ENCODE measurements at regions not wholly inside any gene's neighbourhood (a gene's known extent, or its start where the extent isn't known, plus 50 kb on each side); places are given as distances from the start of the nearest gene placed in this dataset.

GRCh38 chr11:114909866-114910265, 231.5 kb downstream of the NXPE2 start:
- DNase-seq (ENCODE audit: extremely low spot score, unreplicated experiment), result no peak
- Mint-ChIP-seq H3K36me3 (no peaks in the 10 kb centered on the region), H3K27me3 (peaks cover 19% of the 10 kb centered on the region), H3K27ac (no peak overlapping the region), H3K4me1 (ENCODE audit: unreplicated experiment) (no peaks in the 10 kb centered on the region), H3K4me3 (no peak overlapping the region), H3K9me3 (no peaks in the 10 kb centered on the region)
- peak; percentile 44 for TF ChIP-seq CTCF (conservative IDR thresholded peaks at IDR 0.05)

GRCh38 chr11:114912826-114913225, 234.5 kb downstream of the NXPE2 start:
- Mint-ChIP-seq H3K9me3 (no peaks in the 10 kb centered on the region), H3K27ac (no peak overlapping the region), H3K4me1 (ENCODE audit: unreplicated experiment) (no peaks in the 10 kb centered on the region), H3K4me3 (no peak overlapping the region), H3K36me3 (no peaks in the 10 kb centered on the region), H3K27me3 (peaks cover 18% of the 10 kb centered on the region)
- no peak for TF ChIP-seq CTCF (conservative IDR thresholded peaks at IDR 0.05)
- DNase-seq (ENCODE audit: extremely low spot score, unreplicated experiment), result no peak

DNA sequence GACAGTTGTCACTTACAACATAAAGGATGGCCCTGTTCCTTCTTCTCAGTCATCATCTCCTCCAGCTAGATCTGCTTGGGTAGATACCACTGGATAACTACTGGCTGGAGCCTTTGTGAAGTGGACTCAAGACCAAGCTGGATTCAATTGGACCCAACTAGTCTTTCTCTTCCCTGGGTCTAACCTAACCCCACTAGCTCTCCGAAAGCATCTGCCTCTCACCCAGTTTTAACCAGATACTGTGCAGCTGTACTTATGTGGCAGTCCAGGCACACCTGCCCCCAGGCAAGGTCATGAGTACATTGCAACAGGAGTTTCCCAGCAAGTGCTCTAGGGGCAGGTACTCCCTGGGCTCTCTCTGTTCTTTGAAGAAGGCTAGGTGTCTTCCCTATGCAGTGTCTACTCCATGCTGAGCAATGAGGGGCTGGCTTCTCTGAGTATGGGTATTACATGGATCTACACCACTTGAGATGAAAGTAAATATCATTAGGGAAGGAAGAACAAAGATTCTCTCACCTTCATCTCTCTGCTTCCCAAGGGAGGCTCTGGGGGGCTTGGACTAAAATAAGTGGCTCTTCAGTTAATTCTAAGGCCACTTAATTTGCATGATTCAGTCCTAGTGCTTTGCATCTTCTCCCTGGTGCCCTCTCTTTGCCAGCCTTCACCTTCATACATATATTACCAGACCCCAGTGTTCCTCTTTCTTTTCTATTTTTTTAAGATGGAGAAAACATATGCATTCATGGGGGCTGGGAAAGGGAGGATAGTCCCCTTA, 236.1 kb downstream of the NXPE2 start:
- Mint-ChIP-seq H3K36me3 (no peaks in the 10 kb centered on the region), H3K27me3 (peaks cover 24% of the 10 kb centered on the region), H3K9me3 (no peaks in the 10 kb centered on the region), H3K4me3 (no peak overlapping the region), H3K27ac (no peak overlapping the region), H3K4me1 (ENCODE audit: unreplicated experiment) (no peaks in the 10 kb centered on the region)
- no peak for DNase-seq (ENCODE audit: extremely low spot score, unreplicated experiment)
- no peak for TF ChIP-seq CTCF (conservative IDR thresholded peaks at IDR 0.05)

DNA sequence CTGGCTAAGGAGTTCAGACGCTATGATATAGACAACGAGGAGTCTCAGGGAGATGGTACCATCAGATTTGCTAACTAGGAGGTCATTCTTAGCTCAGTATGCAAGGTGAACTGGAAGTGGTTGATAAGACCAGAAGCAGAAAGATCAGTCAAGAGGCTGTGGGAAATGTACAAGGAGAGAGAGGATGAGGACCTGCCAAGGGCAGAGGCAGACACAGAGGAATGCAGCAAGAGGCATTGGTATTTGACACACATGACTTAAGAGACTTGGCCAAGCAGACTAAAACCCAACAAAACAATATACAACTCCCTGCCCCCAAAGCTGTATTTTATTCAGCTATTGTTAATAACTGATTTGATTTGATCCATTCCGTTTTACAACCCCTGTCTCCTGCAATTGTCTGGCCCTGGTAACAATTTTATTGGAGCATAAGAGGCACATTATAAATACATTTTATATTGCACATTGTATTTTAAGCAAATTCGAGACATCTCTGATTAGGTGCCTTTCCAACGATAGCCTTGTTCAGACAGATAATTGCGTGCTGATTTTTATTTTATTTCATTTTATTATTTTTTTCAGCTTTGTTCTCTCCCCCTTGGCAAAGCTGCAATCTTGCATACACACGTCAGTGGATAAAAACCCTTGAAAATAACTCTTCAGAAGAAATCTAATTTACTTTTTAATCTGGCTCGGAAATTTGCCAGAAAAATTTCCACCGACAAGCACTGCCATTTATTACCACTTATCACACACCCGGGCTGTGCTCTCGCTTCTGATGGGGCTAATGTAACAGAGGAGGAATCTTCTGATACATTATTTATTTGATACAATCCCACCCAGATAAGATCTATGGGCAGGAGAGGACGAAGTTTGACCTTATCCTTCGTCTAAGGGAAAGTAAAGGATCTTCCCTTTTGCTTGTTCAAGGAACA, 237.8 kb downstream of the NXPE2 start:
- Mint-ChIP-seq H3K4me1 (ENCODE audit: unreplicated experiment) (no peaks in the 10 kb centered on the region), H3K4me3 (no peak overlapping the region), H3K27me3 (peaks cover 32% of the 10 kb centered on the region), H3K36me3 (no peaks in the 10 kb centered on the region), H3K9me3 (no peaks in the 10 kb centered on the region), H3K27ac (no peak overlapping the region)
- no peak for TF ChIP-seq CTCF (conservative IDR thresholded peaks at IDR 0.05)
- no peak for DNase-seq (ENCODE audit: extremely low spot score, unreplicated experiment)

DNA sequence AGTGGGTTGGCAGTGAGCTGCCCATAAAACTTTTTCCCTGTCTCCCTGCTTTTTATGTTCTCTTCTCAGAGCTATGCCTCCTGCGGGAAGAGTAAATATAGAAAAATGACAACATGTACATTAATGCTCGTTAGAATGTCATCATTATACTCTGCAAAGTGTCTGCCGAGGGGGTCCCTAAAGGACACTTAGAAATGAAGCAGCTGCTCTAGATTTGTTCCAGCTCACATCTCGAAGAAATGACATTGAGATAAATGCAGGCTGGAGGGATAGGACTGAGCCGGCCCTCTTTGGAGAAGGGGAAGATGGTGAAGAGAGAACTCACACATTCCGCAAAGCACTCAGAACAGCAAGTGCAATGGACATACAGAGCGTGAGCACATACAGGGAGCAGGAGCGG, 240.0 kb downstream of the NXPE2 start:
- Mint-ChIP-seq H3K27ac (no peak overlapping the region), H3K4me3 (no peak overlapping the region)

More for the DNA sequence above, 240.0 kb downstream of the NXPE2 start:
- Mint-ChIP-seq H3K36me3 (no peaks in the 10 kb centered on the region), H3K27me3 (peaks cover 29% of the 10 kb centered on the region), H3K9me3 (no peaks in the 10 kb centered on the region), H3K4me1 (ENCODE audit: unreplicated experiment) (no peaks in the 10 kb centered on the region)
- no peak for TF ChIP-seq CTCF (conservative IDR thresholded peaks at IDR 0.05)
- no peak for DNase-seq (ENCODE audit: extremely low spot score, unreplicated experiment)
